Hepatocyte (in vitro differentiated cells): ENCODE measurements at regions not wholly inside any gene's neighbourhood (a gene's known extent, or its start where the extent isn't known, plus 50 kb on each side); places are given as distances from the start of the nearest gene placed in this dataset.

Source experiments
- DNase-seq: peaks from one replicate; pipeline ENCODE4 v3.0.0-alpha.2; 2016; ENCODE audit warnings: low spot score
- H2AFZ ChIP-seq: fragments of 200-600 bp; sonication (generic); 2 replicates; pipeline ENCODE4 v1.6.0; 2016; ENCODE audit warnings: antibody characterized with exemption, mild to moderate bottlenecking
- H3K27ac ChIP-seq: fragments of 200-600 bp; sonication (generic); 2 replicates; pipeline ENCODE4 v1.5.1; 2016; ENCODE audit warnings: mild to moderate bottlenecking
- H3K27me3 ChIP-seq: fragments of 200-600 bp; sonication (generic); 2 replicates; pipeline ENCODE4 v1.6.1; 2016
- H3K36me3 ChIP-seq: fragments of 200-600 bp; sonication (generic); replicated peaks from 2 replicates; pipeline ENCODE4 v1.5.1; 2016; ENCODE audit warnings: low read depth; ENCODE audit not compliant: insufficient read depth
- H3K4me1 ChIP-seq: fragments of 200-600 bp; sonication (generic); 2 replicates; pipeline ENCODE4 v1.5.1; 2016; ENCODE audit warnings: mild to moderate bottlenecking, moderate library complexity; ENCODE audit not compliant: insufficient read depth
- H3K4me2 ChIP-seq: fragments of 200-600 bp; sonication (generic); 2 replicates; pipeline ENCODE4 v1.6.0; 2016
- H3K4me3 ChIP-seq: fragments of 200-600 bp; sonication (generic); 2 replicates; pipeline ENCODE4 v1.5.1; 2016; ENCODE audit warnings: mild to moderate bottlenecking
- H3K79me2 ChIP-seq: fragments of 200-600 bp; sonication (generic); 2 replicates; pipeline ENCODE4 v1.6.0; 2017; ENCODE audit warnings: mild to moderate bottlenecking
- H3K9me2 ChIP-seq: fragments of 200-600 bp; sonication (generic); replicated peaks from 2 replicates; pipeline ENCODE4 v1.6.0; 2017; ENCODE audit warnings: mild to moderate bottlenecking; ENCODE audit not compliant: insufficient read depth
- H3K9me3 ChIP-seq: fragments of 200-600 bp; sonication (generic); 2 replicates; pipeline ENCODE4 v1.5.1; 2016; ENCODE audit warnings: low read depth, mild to moderate bottlenecking
- H4K20me1 ChIP-seq: fragments of 200-600 bp; sonication (generic); 2 replicates; pipeline ENCODE4 v1.6.0; 2016; ENCODE audit warnings: mild to moderate bottlenecking; ENCODE audit not compliant: insufficient read depth, poor library complexity, severe bottlenecking
- EZH2 ChIP-seq: fragments of 200-600 bp; sonication (generic); IDR thresholded peaks from 2 replicates; pipeline ENCODE4 v1.6.1; 2016; ENCODE audit warnings: antibody characterized with exemption, mild to moderate bottlenecking, borderline replicate concordance
- EZH2phosphoT487 ChIP-seq: fragments of 200-600 bp; sonication (generic); IDR thresholded peaks from one replicate; pipeline ENCODE4 v1.6.1; 2018; ENCODE audit warnings: antibody characterized with exemption, mild to moderate bottlenecking, low read depth, moderate library complexity; ENCODE audit not compliant: unreplicated experiment, severe bottlenecking
- WGBS: methylation state at CpG from one replicate; pipeline ENCODE4 v1.1.6; 2016; ENCODE audit warnings: low lambda C conversion rate; ENCODE audit errors: missing lambda C conversion rate; 5-methylcytosine and 5-hydroxymethylcytosine counted together
- TF ChIP-seq, protein P1 (sequence below): fragments of 200-600 bp; sonication (generic); IDR thresholded peaks from 2 replicates; pipeline ENCODE4 v1.5.1; 2016; ENCODE audit warnings: antibody characterized with exemption, mild to moderate bottlenecking; ENCODE audit not compliant: poor library complexity

DNA sequence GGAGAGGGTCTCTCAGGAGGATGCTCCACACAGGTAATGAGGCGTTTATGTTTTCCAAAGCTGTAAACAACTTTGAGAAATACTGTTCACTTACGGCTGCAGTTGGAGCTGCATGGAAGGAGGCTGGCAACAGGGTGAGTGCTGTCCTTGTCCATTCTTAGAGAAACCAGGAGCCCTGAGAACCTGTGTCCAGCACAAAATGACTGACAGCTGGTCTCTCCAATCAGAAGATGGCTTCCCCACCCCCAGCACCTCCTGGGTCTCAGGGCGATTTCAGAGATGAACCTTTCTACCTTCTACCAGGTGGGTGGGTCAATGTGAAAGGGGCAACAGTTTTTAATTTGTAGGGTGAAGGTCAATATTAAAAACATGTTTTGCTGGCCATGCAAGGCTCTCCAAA lies 353.6 kb downstream of the NPHP4 start:
- Histone ChIP-seq H4K20me1 (no peaks in the 10 kb centered on the region), H3K9me3 (no peaks in the 10 kb centered on the region), H3K4me2 (no peak overlapping the region), H3K4me1 (no peaks in the 10 kb centered on the region), H3K27me3 (no peaks in the 10 kb centered on the region), H3K79me2 (no peaks in the 10 kb centered on the region), H3K4me3 (no peak overlapping the region), H2AFZ (no peak overlapping the region), H3K9me2 (no peaks in the 10 kb centered on the region), H3K27ac (no peak overlapping the region), H3K36me3 (no peaks in the 10 kb centered on the region)
- TF ChIP-seq, protein P1, sequence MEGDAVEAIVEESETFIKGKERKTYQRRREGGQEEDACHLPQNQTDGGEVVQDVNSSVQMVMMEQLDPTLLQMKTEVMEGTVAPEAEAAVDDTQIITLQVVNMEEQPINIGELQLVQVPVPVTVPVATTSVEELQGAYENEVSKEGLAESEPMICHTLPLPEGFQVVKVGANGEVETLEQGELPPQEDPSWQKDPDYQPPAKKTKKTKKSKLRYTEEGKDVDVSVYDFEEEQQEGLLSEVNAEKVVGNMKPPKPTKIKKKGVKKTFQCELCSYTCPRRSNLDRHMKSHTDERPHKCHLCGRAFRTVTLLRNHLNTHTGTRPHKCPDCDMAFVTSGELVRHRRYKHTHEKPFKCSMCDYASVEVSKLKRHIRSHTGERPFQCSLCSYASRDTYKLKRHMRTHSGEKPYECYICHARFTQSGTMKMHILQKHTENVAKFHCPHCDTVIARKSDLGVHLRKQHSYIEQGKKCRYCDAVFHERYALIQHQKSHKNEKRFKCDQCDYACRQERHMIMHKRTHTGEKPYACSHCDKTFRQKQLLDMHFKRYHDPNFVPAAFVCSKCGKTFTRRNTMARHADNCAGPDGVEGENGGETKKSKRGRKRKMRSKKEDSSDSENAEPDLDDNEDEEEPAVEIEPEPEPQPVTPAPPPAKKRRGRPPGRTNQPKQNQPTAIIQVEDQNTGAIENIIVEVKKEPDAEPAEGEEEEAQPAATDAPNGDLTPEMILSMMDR, result no peak
- TF ChIP-seq EZH2, result no peak
- TF ChIP-seq EZH2phosphoT487, result no peak
- 80% methylated on average over 3 of the region's 3 CpGs for WGBS
- DNase-seq, result no peak

GRCh38 chr1:5637171-5637570 lies 355.1 kb downstream of the NPHP4 start:
- Histone ChIP-seq H3K4me1 (no peaks in the 10 kb centered on the region), H2AFZ (no peak overlapping the region), H3K9me2 (no peaks in the 10 kb centered on the region), H3K9me3 (no peaks in the 10 kb centered on the region), H3K4me3 (no peak overlapping the region), H3K36me3 (no peaks in the 10 kb centered on the region), H3K4me2 (no peak overlapping the region), H3K79me2 (no peaks in the 10 kb centered on the region), H4K20me1 (no peaks in the 10 kb centered on the region), H3K27ac (no peak overlapping the region), H3K27me3 (no peaks in the 10 kb centered on the region)
- 93% methylated on average over 2 of the region's 2 CpGs for WGBS
- no peak for TF ChIP-seq EZH2
- TF ChIP-seq, protein P1, result peak; percentile 16
- no peak for DNase-seq

- H3K79me2 ChIP-seq, result no peaks in the 10 kb centered on the region
- 75% methylated on average over 4 of the region's 4 CpGs for WGBS
- H2AFZ ChIP-seq, result no peak overlapping the region
- no peak overlapping the region for H3K4me2 ChIP-seq
- H3K27ac ChIP-seq, result no peak overlapping the region
- no peaks in the 10 kb centered on the region for H3K9me2 ChIP-seq
- H3K36me3 ChIP-seq, result no peaks in the 10 kb centered on the region
- H3K4me1 ChIP-seq, result peaks cover 4% of the 10 kb centered on the region
- H4K20me1 ChIP-seq, result no peaks in the 10 kb centered on the region
- TF ChIP-seq, protein P1, result no peak
- TF ChIP-seq EZH2 (no peak), EZH2phosphoT487 (no peak)
- DNase-seq, result no peak
- no peaks in the 10 kb centered on the region for H3K9me3 ChIP-seq
- no peaks in the 10 kb centered on the region for H3K27me3 ChIP-seq
- no peak overlapping the region for H3K4me3 ChIP-seq
Observed at GRCh38 chr1:5634893-5635292, 357.3 kb downstream of the NPHP4 start.

GRCh38 chr1:5632814-5633213 lies 359.4 kb downstream of the NPHP4 start:
- WGBS, result 82% methylated on average over 10 of the region's 10 CpGs
- TF ChIP-seq, protein P1, result no peak
- TF ChIP-seq EZH2 (no peak), EZH2phosphoT487 (no peak)

More at GRCh38 chr1:5632814-5633213, 359.4 kb downstream of the NPHP4 start:
- Histone ChIP-seq H3K4me3 (no peak overlapping the region), H3K4me2 (peak overlapping the region; percentile 11), H4K20me1 (no peaks in the 10 kb centered on the region), H3K27me3 (no peaks in the 10 kb centered on the region), H3K79me2 (no peaks in the 10 kb centered on the region), H3K9me3 (no peaks in the 10 kb centered on the region), H3K27ac (peak overlapping the region; percentile 64), H3K36me3 (no peaks in the 10 kb centered on the region), H3K4me1 (peaks cover 4% of the 10 kb centered on the region), H3K9me2 (no peaks in the 10 kb centered on the region), H2AFZ (no peak overlapping the region)
- no peak for DNase-seq
